HG02571 (cell line): ENCODE measurements at regions not wholly inside any gene's neighbourhood (a gene's known extent, or its start where the extent isn't known, plus 50 kb on each side); places are given as distances from the start of the nearest gene placed in this dataset.

Source experiments
- ATAC-seq: cut with Tn5 transposase; IDR thresholded peaks from one replicate; pipeline ENCODE4 v1.9.1; 2021; ENCODE audit warnings: mild to moderate bottlenecking, moderate library complexity; ENCODE audit not compliant: unreplicated experiment

DNA sequence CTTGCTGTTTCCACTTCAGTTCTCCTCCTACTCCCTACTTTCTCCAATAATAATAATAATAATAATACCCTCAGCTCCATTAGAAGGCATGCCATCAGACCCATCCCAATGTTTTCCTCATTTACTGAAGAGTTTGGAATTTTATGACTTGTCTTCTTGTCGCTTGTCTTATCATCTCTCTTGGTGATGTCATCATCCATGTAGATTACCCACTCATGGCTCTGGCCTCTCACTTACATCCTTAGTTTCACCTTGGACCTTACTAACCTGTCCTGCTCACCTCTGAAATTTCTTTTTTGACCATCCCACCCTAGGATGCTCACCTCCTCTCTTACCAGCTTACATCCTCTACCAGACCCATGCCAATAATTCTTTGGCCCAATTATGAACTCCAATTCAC, 329.3 kb downstream of the ACTL7B start:
- ATAC-seq = no peak

GRCh38 chr9:108525186-108525585, 330.6 kb downstream of the ACTL7B start:
- ATAC-seq = no peak

DNA sequence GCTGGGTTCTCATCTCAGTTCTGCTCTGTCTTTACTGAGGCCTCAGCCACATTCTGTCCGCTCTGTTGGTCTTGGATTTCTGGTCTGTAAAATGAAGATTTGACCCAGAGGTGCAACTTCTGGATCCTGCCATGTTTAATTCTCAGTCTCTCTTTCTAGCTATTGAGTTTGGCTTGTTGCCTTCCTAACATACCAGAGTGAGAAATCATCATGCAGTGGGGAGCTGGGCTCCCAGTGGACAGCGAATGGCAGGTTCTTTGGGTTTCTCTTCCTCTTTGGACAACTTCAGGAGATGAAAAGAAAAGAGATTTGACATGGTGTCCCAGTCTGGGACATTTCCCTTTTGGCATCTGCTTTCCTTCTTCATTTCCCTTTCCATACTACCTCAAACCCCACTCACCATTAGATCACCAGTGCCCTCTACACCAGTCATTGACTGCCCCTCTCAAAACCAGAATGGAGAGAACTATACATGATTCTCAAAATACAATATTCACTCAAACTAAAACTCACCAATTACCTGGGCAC, 334.7 kb downstream of the ACTL7B start:
- ATAC-seq = no peak

GRCh38 chr9:108519437-108519836, 336.3 kb downstream of the ACTL7B start:
- ATAC-seq = no peak

GRCh38 chr9:108517651-108518365, 338.0 kb downstream of the ACTL7B start:
- no peak for ATAC-seq

GRCh38 chr9:108516391-108516790, 339.4 kb downstream of the ACTL7B start:
- ATAC-seq = no peak

DNA sequence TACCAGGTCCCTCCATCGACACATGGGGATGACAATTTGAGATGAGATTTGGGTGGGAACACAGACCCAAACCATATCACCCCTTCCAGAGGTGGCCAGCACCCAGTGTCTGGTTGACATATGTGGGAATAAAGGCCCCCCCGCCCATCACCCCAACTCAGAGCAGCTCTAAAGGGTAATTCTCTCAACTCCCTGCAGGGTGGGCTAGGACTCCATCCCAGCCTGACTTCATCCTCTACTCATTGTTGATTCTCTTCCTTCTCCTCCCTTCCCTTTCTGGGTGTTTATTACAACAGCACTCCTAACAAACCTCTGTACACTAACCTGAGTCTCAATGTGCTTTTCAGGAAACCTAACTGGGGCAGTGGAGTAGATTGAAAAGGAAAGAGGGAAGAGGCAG, 339.9 kb downstream of the ACTL7B start:
- ATAC-seq = no peak

- ATAC-seq = no peak
Measured at GRCh38 chr9:108512426-108513173, 343.2 kb downstream of the ACTL7B start.

DNA sequence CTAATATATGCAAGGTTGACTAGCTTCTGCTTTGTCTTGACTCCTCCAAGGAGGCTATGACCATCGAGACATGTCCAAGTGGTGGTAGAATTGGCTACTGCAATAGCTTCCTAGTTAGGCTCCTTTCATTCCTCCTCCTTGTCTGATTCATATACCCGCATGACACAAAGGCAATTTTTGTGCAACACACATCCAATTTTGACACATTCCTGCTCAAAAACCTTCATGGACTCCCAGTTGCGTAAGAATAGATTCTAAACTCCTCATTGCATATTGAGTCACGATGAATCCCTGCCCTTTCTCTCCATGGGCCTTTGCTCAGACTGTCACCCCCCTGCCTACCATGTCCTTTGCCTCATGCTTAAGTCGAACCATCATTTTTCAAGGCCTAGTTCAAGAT, 344.5 kb downstream of the ACTL7B start:
- ATAC-seq = no peak

DNA sequence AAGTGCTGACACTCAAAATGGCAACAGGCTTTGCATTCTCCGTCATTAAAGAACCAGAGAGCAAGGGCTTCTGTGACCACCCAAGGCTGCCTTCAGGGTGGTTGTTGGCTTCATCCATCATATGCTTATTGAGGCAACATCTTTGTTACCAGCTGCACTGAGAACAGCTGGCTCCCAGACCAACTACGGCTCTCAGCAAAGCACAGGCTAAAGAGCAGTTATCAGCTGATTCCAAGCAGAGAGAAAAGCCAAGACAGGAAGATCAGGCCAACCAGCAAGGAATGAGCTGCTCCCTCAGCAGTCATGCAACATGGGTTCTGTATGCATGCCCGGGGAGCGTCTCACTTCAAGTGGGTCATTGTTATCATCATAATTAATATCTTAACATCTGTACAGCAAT, 358.9 kb downstream of the ACTL7B start:
- no peak for ATAC-seq

- ATAC-seq = no peak
Measured at GRCh38 chr9:108489567-108489966, 366.2 kb downstream of the ACTL7B start.

GRCh38 chr9:108486831-108487230, 369.0 kb downstream of the ACTL7B start:
- ATAC-seq = no peak

DNA sequence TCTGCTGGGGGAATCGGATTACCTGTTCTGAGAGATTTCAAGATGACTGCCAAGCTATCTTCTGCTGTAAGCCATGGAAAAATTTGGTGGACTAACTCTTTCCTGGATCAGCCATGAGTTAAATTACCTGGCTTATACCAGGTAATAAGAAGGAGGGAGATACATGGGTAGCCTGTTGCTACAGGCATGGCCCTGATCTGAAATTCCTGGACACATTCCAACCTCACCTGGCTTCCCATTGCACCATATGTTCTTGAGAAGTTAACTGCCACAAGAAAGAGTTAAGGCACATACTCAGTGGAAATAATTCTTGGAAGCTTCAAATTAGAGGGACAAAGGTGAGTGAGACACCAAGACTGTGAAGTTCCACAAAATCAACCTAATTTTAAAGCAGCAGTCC, 371.3 kb downstream of the ACTL7B start:
- ATAC-seq = no peak

DNA sequence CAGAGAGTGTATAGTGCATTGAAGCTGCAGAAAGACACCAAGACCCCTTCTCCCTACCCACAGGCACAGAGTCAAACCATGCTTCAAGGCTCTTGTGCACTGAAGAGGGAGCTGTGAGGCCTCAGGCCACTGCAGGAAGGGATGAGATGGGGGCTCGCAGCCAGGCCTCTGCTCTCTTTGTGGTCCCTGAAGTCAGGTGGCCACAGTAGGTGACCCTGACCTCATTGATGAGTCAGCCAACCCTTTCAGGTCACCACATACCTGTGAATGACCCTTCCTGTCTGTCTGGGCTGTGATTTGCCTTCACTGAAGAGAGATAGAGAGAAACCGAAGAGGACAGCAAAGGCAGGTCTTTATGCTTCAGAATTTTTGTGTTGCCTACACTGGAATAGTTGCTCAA, 372.1 kb downstream of the ACTL7B start:
- no peak for ATAC-seq

GRCh38 chr9:108479989-108480652, 375.7 kb downstream of the ACTL7B start:
- no peak for ATAC-seq

DNA sequence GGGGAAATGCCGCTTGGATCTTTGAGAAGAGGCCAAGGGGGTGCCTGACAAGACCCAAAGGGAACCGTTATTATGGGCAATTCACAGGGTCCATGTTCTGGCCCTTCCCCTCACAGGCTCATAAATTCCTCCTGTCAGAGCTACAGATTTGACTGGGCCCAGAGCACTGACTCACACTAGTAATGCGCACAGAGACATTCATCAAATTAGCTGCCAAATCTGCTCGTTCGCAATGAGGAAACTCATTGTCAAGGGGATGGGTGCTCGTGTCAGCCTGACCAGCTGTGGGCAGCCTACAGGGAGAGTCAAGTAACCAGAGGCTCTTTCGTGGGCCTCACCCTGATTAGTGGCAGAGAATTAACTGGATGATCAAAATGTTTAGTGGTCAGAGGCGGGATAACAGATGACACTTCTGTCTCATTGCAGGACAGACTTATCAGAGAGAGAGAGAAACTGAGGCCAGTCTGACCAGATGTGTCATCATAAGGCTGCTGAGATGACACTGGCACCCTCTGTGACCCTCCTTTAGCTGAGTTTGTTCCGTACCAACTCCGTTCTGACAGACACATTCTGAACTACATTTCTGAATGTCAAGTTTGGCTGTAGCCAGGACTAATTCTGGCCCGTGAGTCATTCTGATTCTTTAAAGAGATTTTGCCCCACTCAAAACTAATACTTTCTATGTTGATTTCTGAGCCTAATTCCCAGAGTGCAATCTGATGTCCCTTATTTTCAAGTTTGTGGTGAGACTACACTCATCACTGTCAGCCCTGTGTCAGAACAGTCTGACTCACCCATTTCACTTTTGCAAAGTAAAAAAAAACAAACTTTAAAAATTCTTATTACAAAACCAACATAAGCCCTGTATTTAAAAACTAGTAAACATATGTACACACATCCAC, 377.1 kb downstream of the ACTL7B start:
- peak; percentile 84 for ATAC-seq

DNA sequence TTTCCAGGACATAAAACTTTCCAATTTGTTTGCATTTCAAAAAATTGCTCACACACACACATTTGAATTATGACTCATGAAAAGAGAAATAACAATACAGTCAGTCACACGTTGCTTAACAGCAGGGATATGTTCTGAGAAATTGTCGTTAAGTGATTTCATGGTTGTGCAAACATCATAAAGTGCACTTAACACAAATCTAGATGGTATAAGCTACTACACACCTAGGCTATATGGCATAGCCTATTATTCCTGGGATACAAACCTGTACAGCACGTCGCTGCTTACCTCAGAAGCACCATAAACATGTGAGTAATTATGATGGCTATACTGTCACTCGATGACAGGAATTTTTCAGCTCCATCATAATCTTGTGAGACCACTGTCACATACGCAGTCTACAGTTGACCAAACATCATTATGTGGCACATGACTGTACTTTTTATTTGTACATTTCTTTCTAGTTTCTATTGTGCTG, 378.2 kb downstream of the ACTL7B start:
- ATAC-seq = no peak

- ATAC-seq = no peak
Measured at GRCh38 chr9:108476574-108476973, 379.2 kb downstream of the ACTL7B start.

DNA sequence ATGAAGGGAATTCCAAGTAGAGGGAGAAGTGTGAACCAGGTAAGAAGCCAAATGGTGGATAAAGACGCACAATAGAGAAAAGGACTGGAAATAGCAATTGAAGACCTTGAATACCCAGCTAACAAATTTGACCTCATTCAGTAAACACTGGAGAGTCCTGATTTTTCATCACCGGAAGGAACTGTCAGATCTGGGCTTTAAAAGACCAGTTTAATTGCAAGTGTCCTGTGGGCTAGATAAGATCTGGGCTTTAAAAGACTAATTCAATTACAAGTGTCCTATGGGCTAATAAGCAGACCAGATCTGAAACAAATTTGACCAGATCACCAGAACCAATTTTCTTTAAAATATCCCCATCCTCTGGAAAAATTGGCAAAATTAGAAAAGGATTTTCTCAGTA, 380.0 kb downstream of the ACTL7B start:
- no peak for ATAC-seq

- ATAC-seq = no peak
Measured at GRCh38 chr9:108474356-108474755, 381.4 kb downstream of the ACTL7B start.
